DOHH2 (cell line): ENCODE measurements at regions not wholly inside any gene's neighbourhood (a gene's known extent, or its start where the extent isn't known, plus 50 kb on each side); places are given as distances from the start of the nearest gene placed in this dataset.

Experiments used
- CTCF ChIP-seq: fragments of 200-600 bp; sonication (generic); IDR thresholded peaks from one replicate; pipeline ENCODE4 v1.5.1; 2014; ENCODE audit warnings: antibody characterized with exemption, mild to moderate bottlenecking, low read depth, low read length; ENCODE audit not compliant: poor library complexity, severe bottlenecking
- EZH2phosphoT487 ChIP-seq: fragments of 200-600 bp; sonication (generic); IDR thresholded peaks from 2 replicates; pipeline ENCODE4 v1.6.1; 2017; ENCODE audit warnings: borderline replicate concordance, mild to moderate bottlenecking, antibody characterized with exemption, low read length, moderate library complexity, mixed read lengths

- TF ChIP-seq CTCF (no peak), EZH2phosphoT487 (no peak)
Observed at GRCh38 chr10:63068246-63068645, 64.9 kb upstream of the NRBF2 start.
